Gastrocnemius medialis (tissue), 4 donors: ENCODE measurements at regions not wholly inside any gene's neighbourhood (a gene's known extent, or its start where the extent isn't known, plus 50 kb on each side); places are given as distances from the start of the nearest gene placed in this dataset.
"Not testable (repeated sequence)": the region's sequence is repeated elsewhere in the genome, so short reads cannot be mapped to it uniquely, and the experiment has no call there.

ENCODE experiments used
- POLR2A ChIP-seq, 2 donors: fragments of 450-650 bp; IDR thresholded peaks; one replicate each; pipeline ENCODE4 v1.6.1; 2017; ENCODE audit warnings: antibody characterized with exemption in 2 of 2, mild to moderate bottlenecking in 2 of 2, moderate library complexity in 2 of 2
- TF ChIP-seq, protein P1 (sequence below), 5 experiments: fragments of 450-650 bp in 3 of 5; fragments of 200-600 bp in 2 of 5; sonication (generic) in 2 of 5; IDR thresholded peaks in 4 of 5; conservative IDR thresholded peaks in 1 of 5; 1 replicate in 4 of 5; 2 replicates in 1 of 5; pipeline ENCODE4 v1.5.1; 2016 to 2019; ENCODE audit warnings: antibody characterized with exemption in 5 of 5, mild to moderate bottlenecking in 3 of 5, moderate library complexity in 3 of 5

DNA sequence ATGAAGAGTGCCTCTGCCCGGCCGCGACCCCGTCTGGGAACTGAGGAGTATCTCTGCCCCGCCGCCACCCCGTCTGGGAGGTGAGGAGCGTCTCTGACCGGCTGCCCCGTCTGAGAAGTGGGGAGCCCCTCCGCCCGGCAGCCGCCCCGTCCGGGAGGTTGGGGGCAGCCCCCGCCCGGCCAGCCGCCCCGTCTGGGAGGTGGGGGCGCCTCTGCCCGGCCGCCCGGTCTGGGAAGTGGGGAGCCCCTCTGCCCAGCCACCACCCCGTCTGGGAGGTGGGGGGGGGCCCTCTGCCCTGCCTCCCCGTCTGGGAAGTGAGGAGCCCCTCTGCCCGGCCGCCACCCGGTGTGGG lies 1251.9 kb downstream of the BRINP3 start:
- TF ChIP-seq, protein P1, sequence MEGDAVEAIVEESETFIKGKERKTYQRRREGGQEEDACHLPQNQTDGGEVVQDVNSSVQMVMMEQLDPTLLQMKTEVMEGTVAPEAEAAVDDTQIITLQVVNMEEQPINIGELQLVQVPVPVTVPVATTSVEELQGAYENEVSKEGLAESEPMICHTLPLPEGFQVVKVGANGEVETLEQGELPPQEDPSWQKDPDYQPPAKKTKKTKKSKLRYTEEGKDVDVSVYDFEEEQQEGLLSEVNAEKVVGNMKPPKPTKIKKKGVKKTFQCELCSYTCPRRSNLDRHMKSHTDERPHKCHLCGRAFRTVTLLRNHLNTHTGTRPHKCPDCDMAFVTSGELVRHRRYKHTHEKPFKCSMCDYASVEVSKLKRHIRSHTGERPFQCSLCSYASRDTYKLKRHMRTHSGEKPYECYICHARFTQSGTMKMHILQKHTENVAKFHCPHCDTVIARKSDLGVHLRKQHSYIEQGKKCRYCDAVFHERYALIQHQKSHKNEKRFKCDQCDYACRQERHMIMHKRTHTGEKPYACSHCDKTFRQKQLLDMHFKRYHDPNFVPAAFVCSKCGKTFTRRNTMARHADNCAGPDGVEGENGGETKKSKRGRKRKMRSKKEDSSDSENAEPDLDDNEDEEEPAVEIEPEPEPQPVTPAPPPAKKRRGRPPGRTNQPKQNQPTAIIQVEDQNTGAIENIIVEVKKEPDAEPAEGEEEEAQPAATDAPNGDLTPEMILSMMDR (IDR thresholded peaks at IDR 0.05 in 4 of 5, conservative IDR thresholded peaks at IDR 0.05 in 1 of 5): not testable (repeated sequence)
- TF ChIP-seq POLR2A (IDR thresholded peaks at IDR 0.05): not testable (repeated sequence)
